Uterus (tissue), 3 donors: ENCODE measurements at regions not wholly inside any gene's neighbourhood (a gene's known extent, or its start where the extent isn't known, plus 50 kb on each side); places are given as distances from the start of the nearest gene placed in this dataset.

Experiments
- DNase-seq, 2 donors: peaks; one replicate each; pipeline ENCODE4 v3.0.0-alpha.2; 2019 to 2020
- H3K27ac ChIP-seq, 2 donors: fragments of 200-600 bp; sonication (generic); 1 replicate in 1 of 2; 2 replicates in 1 of 2; pipeline ENCODE4 v1.5.1; 2016 to 2018
- H3K27me3 ChIP-seq, 2 donors: fragments of 200-600 bp; sonication (generic); one replicate each; pipeline ENCODE4 v1.5.1; 2018 to 2019; ENCODE audit warnings: control low read depth in 1 of 2
- H3K36me3 ChIP-seq, 2 donors: fragments of 200-600 bp; sonication (generic); one replicate each; pipeline ENCODE4 v1.5.1; 2019; ENCODE audit warnings: control low read depth in 1 of 2
- H3K4me1 ChIP-seq, 2 donors: fragments of 200-600 bp; sonication (generic); one replicate each; pipeline ENCODE4 v1.5.1; 2018 to 2019; ENCODE audit warnings: control low read depth in 1 of 2
- H3K4me3 ChIP-seq, 2 donors: fragments of 200-600 bp; sonication (generic); 1 replicate in 1 of 2; 2 replicates in 1 of 2; pipeline ENCODE4 v1.5.1; 2018 to 2019; ENCODE audit warnings: mild to moderate bottlenecking in 1 of 2
- H3K9me3 ChIP-seq, 2 donors: fragments of 200-600 bp; sonication (generic); one replicate each; pipeline ENCODE4 v1.5.1; 2019; ENCODE audit warnings: control low read depth in 1 of 2
- CTCF ChIP-seq, 4 experiments: fragments of 200-600 bp in 2 of 4; fragments of 450-650 bp in 2 of 4; sonication (generic) in 2 of 4; IDR thresholded peaks; one replicate each; pipeline ENCODE4 v1.5.1; 2016 to 2019; ENCODE audit warnings: antibody characterized with exemption in 4 of 4, mild to moderate bottlenecking in 2 of 4, moderate library complexity in 1 of 4
- POLR2A ChIP-seq, 2 donors: fragments of 450-650 bp; IDR thresholded peaks; one replicate each; pipeline ENCODE4 v1.6.1; 2016; ENCODE audit warnings: antibody characterized with exemption in 2 of 2, mild to moderate bottlenecking in 1 of 2, moderate library complexity in 1 of 2
- intact Hi-C: fragments of 100-400 bp; cut with DNase I; formaldehyde crosslinking; loops from one replicate; pipeline ENCODE4 v1.15.1; 2023; ENCODE audit warnings: low total_unique reads
- donor health status: DM: yes; HTN: yes; CAD: no.

GRCh38 chr5:167356374-167356773, 935.1 kb upstream of the WWC1 start:
- DNase-seq, result no peak
- Histone ChIP-seq H3K27ac (no peak overlapping the region), H3K4me3 (no peak overlapping the region), H3K9me3 (no peaks in the 10 kb centered on the region), H3K4me1 (no peaks in the 10 kb centered on the region), H3K27me3 (no peaks in the 10 kb centered on the region), H3K36me3 (no peaks in the 10 kb centered on the region)
- TF ChIP-seq CTCF (IDR thresholded peaks at IDR 0.05), result no peak
- intact Hi-C loops, result no loop called here

- DNase-seq, result no peak
- H3K9me3 ChIP-seq, result no peaks in the 10 kb centered on the region
- TF ChIP-seq CTCF (IDR thresholded peaks at IDR 0.05) (no peak), POLR2A (IDR thresholded peaks at IDR 0.05) (no peak)
- no peaks in the 10 kb centered on the region for H3K36me3 ChIP-seq
- no peaks in the 10 kb centered on the region for H3K4me1 ChIP-seq
- intact Hi-C loops, result no loop called here
- H3K27ac ChIP-seq, result no peak overlapping the region
- no peak overlapping the region for H3K4me3 ChIP-seq
- H3K27me3 ChIP-seq, result no peaks in the 10 kb centered on the region
Measured at GRCh38 chr5:167358868-167359492, 932.5 kb upstream of the WWC1 start.

GRCh38 chr5:167361795-167362194, 929.6 kb upstream of the WWC1 start:
- TF ChIP-seq POLR2A (IDR thresholded peaks at IDR 0.05) (no peak), CTCF (IDR thresholded peaks at IDR 0.05) (no peak)
- intact Hi-C loops, result no loop called here
- Histone ChIP-seq H3K4me3 (no peak overlapping the region), H3K4me1 (no peaks in the 10 kb centered on the region), H3K9me3 (no peaks in the 10 kb centered on the region), H3K36me3 (no peaks in the 10 kb centered on the region), H3K27ac (no peak overlapping the region), H3K27me3 (no peaks in the 10 kb centered on the region)
- no peak for DNase-seq

GRCh38 chr5:167363065-167363464, 928.4 kb upstream of the WWC1 start:
- H3K27ac ChIP-seq, result no peak overlapping the region
- H3K9me3 ChIP-seq, result no peaks in the 10 kb centered on the region
- intact Hi-C loops, result no loop called here

GRCh38 chr5:167375125-167375524, 916.3 kb upstream of the WWC1 start:
- H3K27ac ChIP-seq, result no peak overlapping the region
- no peak for DNase-seq
- H3K9me3 ChIP-seq, result no peaks in the 10 kb centered on the region
- H3K27me3 ChIP-seq, result no peaks in the 10 kb centered on the region
- H3K4me1 ChIP-seq, result no peaks in the 10 kb centered on the region
- no peak overlapping the region for H3K4me3 ChIP-seq
- TF ChIP-seq POLR2A (IDR thresholded peaks at IDR 0.05) (no peak), CTCF (IDR thresholded peaks at IDR 0.05) (no peak)
- no peaks in the 10 kb centered on the region for H3K36me3 ChIP-seq
- intact Hi-C loops, result no loop called here

More at GRCh38 chr5:167363065-167363464, 928.4 kb upstream of the WWC1 start:
- Histone ChIP-seq H3K36me3 (no peaks in the 10 kb centered on the region), H3K4me3 (no peak overlapping the region), H3K27me3 (no peaks in the 10 kb centered on the region), H3K4me1 (no peaks in the 10 kb centered on the region)
- no peak for DNase-seq
- TF ChIP-seq CTCF (IDR thresholded peaks at IDR 0.05) (no peak), POLR2A (IDR thresholded peaks at IDR 0.05) (no peak)
